Endodermal cell (in vitro differentiated cells): ENCODE measurements at regions not wholly inside any gene's neighbourhood (a gene's known extent, or its start where the extent isn't known, plus 50 kb on each side); places are given as distances from the start of the nearest gene placed in this dataset.

Experiments used
- DNase-seq: peaks from one replicate; pipeline ENCODE4 v3.0.0-alpha.2; 2017
- H3K27ac ChIP-seq: 2 replicates; pipeline ENCODE4 v1.5.1; 2013; ENCODE audit warnings: mild to moderate bottlenecking, low read depth, low read length, moderate library complexity
- H3K27me3 ChIP-seq: 2 replicates; pipeline ENCODE4 v1.6.1; 2013; ENCODE audit warnings: mild to moderate bottlenecking, low read length, moderate library complexity; ENCODE audit not compliant: insufficient read depth, control insufficient read depth, poor library complexity, severe bottlenecking
- H3K36me3 ChIP-seq: 2 replicates; pipeline ENCODE4 v1.7.0; 2013; ENCODE audit warnings: mild to moderate bottlenecking, low read length, moderate library complexity; ENCODE audit not compliant: control insufficient read depth, insufficient read depth
- H3K4me1 ChIP-seq: one replicate; pipeline ENCODE4 v1.7.0; 2013; ENCODE audit warnings: low read length; ENCODE audit not compliant: control insufficient read depth, insufficient read depth
- H3K4me3 ChIP-seq: 2 replicates; pipeline ENCODE4 v1.5.1; 2013; ENCODE audit warnings: mild to moderate bottlenecking, low read length, moderate library complexity
- H3K9ac ChIP-seq: 2 replicates; pipeline ENCODE4 v1.6.1; 2013; ENCODE audit warnings: mild to moderate bottlenecking, low read length, moderate library complexity; ENCODE audit not compliant: poor library complexity, severe bottlenecking; ENCODE audit errors: extremely low read depth
- H3K9me3 ChIP-seq: 2 replicates; pipeline ENCODE4 v1.6.1; 2013; ENCODE audit warnings: mild to moderate bottlenecking, low read length, moderate library complexity; ENCODE audit not compliant: control insufficient read depth
- H3K27ac Mint-ChIP-seq: 2 replicates; pipeline ENCODE4 v1.8.0; 2020; ENCODE audit warnings: mixed read lengths
- H3K27me3 Mint-ChIP-seq: 2 replicates; pipeline ENCODE4 v1.8.0; 2021; ENCODE audit warnings: mild to moderate bottlenecking, mixed read lengths; ENCODE audit not compliant: insufficient read depth
- H3K36me3 Mint-ChIP-seq: 2 replicates; pipeline ENCODE4 v1.8.0; 2020; ENCODE audit warnings: low read depth, mixed read lengths
- H3K4me1 Mint-ChIP-seq: 2 replicates; pipeline ENCODE4 v1.8.0; 2020; ENCODE audit warnings: mixed read lengths
- H3K4me3 Mint-ChIP-seq: 2 replicates; pipeline ENCODE4 v1.8.0; 2020; ENCODE audit warnings: mild to moderate bottlenecking, moderate library complexity, mixed read lengths
- H3K9me3 Mint-ChIP-seq: 2 replicates; pipeline ENCODE4 v1.8.0; 2020; ENCODE audit warnings: mild to moderate bottlenecking, mixed read lengths
- WGBS, 2 experiments: methylation state at CpG; one replicate each; pipeline versions ENCODE4 v1.1.5 to v1.1.7; 2013; ENCODE audit warnings: missing lambda C conversion rate in 2 of 2, mixed read lengths in 1 of 2; ENCODE audit not compliant: insufficient coverage in 1 of 2, insufficient read length in 1 of 2; 5-methylcytosine and 5-hydroxymethylcytosine counted together
- TF ChIP-seq, protein P1 (sequence below): fragments of 200-600 bp; sonication (generic); conservative IDR thresholded peaks from 2 replicates; pipeline ENCODE4 v1.5.0; 2021; ENCODE audit warnings: antibody characterized with exemption, mild to moderate bottlenecking

DNA sequence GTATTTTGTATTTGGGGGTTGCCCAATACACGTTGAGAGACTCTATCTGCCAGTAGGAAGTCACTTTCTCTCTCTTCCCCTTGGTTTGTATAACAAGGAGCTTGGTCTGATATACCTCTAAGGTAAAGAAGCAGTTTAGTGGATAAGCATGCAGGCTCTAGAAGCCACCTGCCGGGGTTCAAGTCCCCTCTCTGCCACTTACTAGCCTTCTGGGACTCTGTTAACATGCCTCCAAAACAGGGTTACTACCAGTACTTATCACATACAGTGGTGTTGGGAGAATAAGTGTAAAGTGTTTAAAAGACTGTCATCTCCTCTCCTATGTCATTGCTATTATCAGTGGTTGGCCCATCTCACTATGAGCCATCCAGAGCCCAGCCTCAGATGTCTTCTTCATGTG lies 156.1 kb upstream of the HS3ST3A1 start:
- Mint-ChIP-seq H3K9me3 (no peaks in the 10 kb centered on the region), H3K4me3 (no peak overlapping the region), H3K4me1 (peaks cover 47% of the 10 kb centered on the region), H3K36me3 (no peaks in the 10 kb centered on the region), H3K27ac (peak overlapping the region; percentile 3), H3K27me3 (no peaks in the 10 kb centered on the region)
- no peaks in the 10 kb centered on the region for H3K9me3 ChIP-seq
- TF ChIP-seq, protein P1, sequence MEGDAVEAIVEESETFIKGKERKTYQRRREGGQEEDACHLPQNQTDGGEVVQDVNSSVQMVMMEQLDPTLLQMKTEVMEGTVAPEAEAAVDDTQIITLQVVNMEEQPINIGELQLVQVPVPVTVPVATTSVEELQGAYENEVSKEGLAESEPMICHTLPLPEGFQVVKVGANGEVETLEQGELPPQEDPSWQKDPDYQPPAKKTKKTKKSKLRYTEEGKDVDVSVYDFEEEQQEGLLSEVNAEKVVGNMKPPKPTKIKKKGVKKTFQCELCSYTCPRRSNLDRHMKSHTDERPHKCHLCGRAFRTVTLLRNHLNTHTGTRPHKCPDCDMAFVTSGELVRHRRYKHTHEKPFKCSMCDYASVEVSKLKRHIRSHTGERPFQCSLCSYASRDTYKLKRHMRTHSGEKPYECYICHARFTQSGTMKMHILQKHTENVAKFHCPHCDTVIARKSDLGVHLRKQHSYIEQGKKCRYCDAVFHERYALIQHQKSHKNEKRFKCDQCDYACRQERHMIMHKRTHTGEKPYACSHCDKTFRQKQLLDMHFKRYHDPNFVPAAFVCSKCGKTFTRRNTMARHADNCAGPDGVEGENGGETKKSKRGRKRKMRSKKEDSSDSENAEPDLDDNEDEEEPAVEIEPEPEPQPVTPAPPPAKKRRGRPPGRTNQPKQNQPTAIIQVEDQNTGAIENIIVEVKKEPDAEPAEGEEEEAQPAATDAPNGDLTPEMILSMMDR, result no peak
- no peaks in the 10 kb centered on the region for H3K36me3 ChIP-seq
- H3K9ac ChIP-seq, result no peak overlapping the region
- 82 to 100% methylated on average over 1 to 2 of the region's 2 CpGs for WGBS, 2 experiments
- H3K4me1 ChIP-seq, result peaks cover 28% of the 10 kb centered on the region
- H3K27me3 ChIP-seq, result no peaks in the 10 kb centered on the region
- peak; percentile 69 for DNase-seq
- no peak overlapping the region for H3K4me3 ChIP-seq
- no peak overlapping the region for H3K27ac ChIP-seq

DNA sequence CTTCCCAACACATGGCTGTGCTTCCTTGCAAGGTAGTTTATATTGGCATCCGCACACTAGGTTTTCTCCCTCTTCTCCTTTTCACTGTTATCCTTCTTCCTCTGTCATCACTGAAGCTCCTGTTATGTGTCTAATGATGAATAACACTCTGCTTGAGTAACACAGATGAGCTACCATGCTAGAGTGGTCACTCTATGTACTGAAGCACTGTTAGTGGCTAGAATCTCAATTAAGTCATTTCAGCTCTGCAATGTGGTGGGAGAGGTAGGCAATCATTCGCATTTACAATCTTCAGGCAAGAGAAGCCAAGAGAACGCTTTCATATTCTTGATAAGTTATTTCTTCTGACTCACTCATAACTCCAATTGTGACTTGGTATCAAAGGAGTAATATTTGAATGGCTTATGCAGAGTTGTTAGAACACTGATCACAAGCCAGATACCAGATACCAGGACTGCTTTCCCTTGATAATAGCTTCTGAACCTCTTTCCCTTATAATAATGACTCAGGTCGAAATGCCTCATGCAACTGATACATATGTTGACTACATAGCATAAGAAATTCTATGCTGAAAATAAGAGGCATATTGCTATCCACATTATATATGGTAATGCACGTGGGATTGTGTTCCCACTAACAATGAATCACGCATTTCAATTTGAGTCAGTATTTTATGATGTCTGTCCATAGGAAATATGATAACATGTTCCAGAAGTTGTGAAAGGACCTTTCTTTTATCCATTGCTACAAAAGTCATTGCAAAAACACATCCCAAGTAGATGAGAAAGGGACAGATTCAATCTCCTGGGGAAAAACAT lies 158.0 kb upstream of the HS3ST3A1 start:
- H3K9me3 ChIP-seq, result no peaks in the 10 kb centered on the region
- Mint-ChIP-seq H3K4me1 (peaks cover 34% of the 10 kb centered on the region), H3K9me3 (no peaks in the 10 kb centered on the region), H3K27me3 (peaks cover 2% of the 10 kb centered on the region), H3K27ac (no peak overlapping the region), H3K4me3 (no peak overlapping the region), H3K36me3 (no peaks in the 10 kb centered on the region)
- H3K36me3 ChIP-seq, result no peaks in the 10 kb centered on the region
- no peak for DNase-seq
- WGBS, 2 experiments, result 88% methylated on average over 6 of the region's 6 CpGs; no CpG with 5 or more reads in 1 of the 2 experiments
- no peak overlapping the region for H3K27ac ChIP-seq
- TF ChIP-seq, protein P1, result no peak
- H3K4me3 ChIP-seq, result no peak overlapping the region
- H3K27me3 ChIP-seq, result no peaks in the 10 kb centered on the region
- no peak overlapping the region for H3K9ac ChIP-seq
- H3K4me1 ChIP-seq, result peaks cover 25% of the 10 kb centered on the region

DNA sequence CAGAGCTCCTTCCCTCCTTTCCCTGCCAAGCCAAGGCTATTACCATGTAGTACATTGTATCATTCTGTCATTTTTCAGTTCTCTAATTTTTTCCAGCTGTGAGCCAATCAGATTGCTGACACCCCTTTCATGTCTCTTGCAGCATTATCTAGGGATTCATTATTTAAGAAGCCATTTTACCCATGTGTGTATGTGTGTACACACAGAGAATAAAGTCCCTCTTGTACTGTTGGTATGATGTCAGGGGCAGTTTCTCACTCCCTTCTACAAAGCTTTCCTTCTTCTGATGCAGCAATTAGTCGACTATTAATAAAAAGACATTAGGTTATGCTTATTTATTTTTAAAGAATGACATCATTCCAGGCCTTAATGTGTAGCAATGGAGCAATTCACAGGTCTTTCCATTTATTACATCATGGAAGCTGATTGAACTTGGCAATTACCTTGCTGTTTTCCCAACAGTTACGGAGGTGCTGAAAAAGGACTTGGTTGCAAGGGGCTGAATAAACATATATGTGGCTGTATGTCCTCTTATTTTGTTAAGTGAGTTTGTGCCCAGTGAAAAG lies 159.4 kb upstream of the HS3ST3A1 start:
- Mint-ChIP-seq H3K4me1 (peaks cover 31% of the 10 kb centered on the region), H3K4me3 (no peak overlapping the region), H3K27ac (no peak overlapping the region), H3K36me3 (no peaks in the 10 kb centered on the region), H3K27me3 (peaks cover 2% of the 10 kb centered on the region), H3K9me3 (no peaks in the 10 kb centered on the region)
- no peak for DNase-seq
- TF ChIP-seq, protein P1, result no peak
- Histone ChIP-seq H3K27me3 (no peaks in the 10 kb centered on the region), H3K4me3 (no peak overlapping the region), H3K9me3 (no peaks in the 10 kb centered on the region), H3K27ac (no peak overlapping the region), H3K9ac (no peak overlapping the region), H3K36me3 (no peaks in the 10 kb centered on the region), H3K4me1 (peaks cover 25% of the 10 kb centered on the region)
- 100% methylated on average over 2 of the region's 2 CpGs; no CpG with 5 or more reads in 1 of the 2 experiments for WGBS, 2 experiments
